ENCODE measurements at regions not wholly inside any gene's neighbourhood (a gene's known extent, or its start where the extent isn't known, plus 50 kb on each side); places are given as distances from the start of the nearest gene placed in this dataset.

GRCh38 chrX:121258545-121258944 lies 211.1 kb downstream of the GLUD2 start:
- no peaks in the 10 kb centered on the region for H4K20me1 ChIP-seq (ENCODE audit: insufficient read depth, low read length)
- H3K9ac ChIP-seq (ENCODE audit: low read depth, low read length), result no peak overlapping the region
- no peak overlapping the region for H2AFZ ChIP-seq (ENCODE audit: low read depth, low read length)
- H3K36me3 ChIP-seq (ENCODE audit: insufficient read depth, low read length), result no peaks in the 10 kb centered on the region
- DNase-seq (no peak), ATAC-seq (ENCODE audit: insufficient read depth, low read depth) (no peak)
- TF ChIP-seq EZH2 (IDR thresholded peaks at IDR 0.05; ENCODE audit: borderline replicate concordance, low read depth, low read length, severe bottlenecking) (no peak), CTCF (IDR thresholded peaks at IDR 0.05; ENCODE audit: borderline replicate concordance, extremely low read depth, low read length, poor library complexity, severe bottlenecking) (no peak)
- no peaks in the 10 kb centered on the region for H3K27me3 ChIP-seq (ENCODE audit: insufficient read depth, low read length, poor library complexity)
- H3K4me1 ChIP-seq (ENCODE audit: insufficient read depth, low read length), result no peaks in the 10 kb centered on the region
- no peaks in the 10 kb centered on the region for H3K79me2 ChIP-seq (ENCODE audit: insufficient read depth, low read length)
- no peak overlapping the region for H3K27ac ChIP-seq (ENCODE audit: low read length)
- H3K4me3 ChIP-seq (ENCODE audit: low read depth in 1 of 2, low read length in 2 of 2), result no peak overlapping the region
- no peaks in the 10 kb centered on the region for H3K9me3 ChIP-seq (ENCODE audit: insufficient read depth, low read length, severe bottlenecking)
- no peak overlapping the region for H3K4me2 ChIP-seq (ENCODE audit: insufficient read depth, low read length)

- Histone ChIP-seq H3K9ac (ENCODE audit: low read depth, low read length) (no peak overlapping the region), H3K4me3 (ENCODE audit: low read depth in 1 of 2, low read length in 2 of 2) (no peak overlapping the region), H3K79me2 (ENCODE audit: insufficient read depth, low read length) (no peaks in the 10 kb centered on the region), H3K36me3 (ENCODE audit: insufficient read depth, low read length) (no peaks in the 10 kb centered on the region), H4K20me1 (ENCODE audit: insufficient read depth, low read length) (no peaks in the 10 kb centered on the region), H3K4me1 (ENCODE audit: insufficient read depth, low read length) (no peaks in the 10 kb centered on the region), H3K27ac (ENCODE audit: low read length) (no peak overlapping the region), H3K4me2 (ENCODE audit: insufficient read depth, low read length) (no peak overlapping the region), H3K27me3 (ENCODE audit: insufficient read depth, low read length, poor library complexity) (no peaks in the 10 kb centered on the region), H3K9me3 (ENCODE audit: insufficient read depth, low read length, severe bottlenecking) (no peaks in the 10 kb centered on the region), H2AFZ (ENCODE audit: low read depth, low read length) (no peak overlapping the region)
- DNase-seq (no peak), ATAC-seq (ENCODE audit: insufficient read depth, low read depth) (no peak)
- TF ChIP-seq CTCF (IDR thresholded peaks at IDR 0.05; ENCODE audit: borderline replicate concordance, extremely low read depth, low read length, poor library complexity, severe bottlenecking), result no peak
- no peak for TF ChIP-seq EZH2 (IDR thresholded peaks at IDR 0.05; ENCODE audit: borderline replicate concordance, low read depth, low read length, severe bottlenecking)
Observed at GRCh38 chrX:121259170-121259569, 211.8 kb downstream of the GLUD2 start.

GRCh38 chrX:121260596-121261240 lies 213.3 kb downstream of the GLUD2 start:
- no peaks in the 10 kb centered on the region for H3K4me1 ChIP-seq (ENCODE audit: insufficient read depth, low read length)
- no peak for DNase-seq
- no peak for ATAC-seq (ENCODE audit: insufficient read depth, low read depth)
- H2AFZ ChIP-seq (ENCODE audit: low read depth, low read length), result no peak overlapping the region
- H3K79me2 ChIP-seq (ENCODE audit: insufficient read depth, low read length), result no peaks in the 10 kb centered on the region
- H3K27ac ChIP-seq (ENCODE audit: low read length), result no peak overlapping the region
- no peaks in the 10 kb centered on the region for H4K20me1 ChIP-seq (ENCODE audit: insufficient read depth, low read length)
- no peaks in the 10 kb centered on the region for H3K27me3 ChIP-seq (ENCODE audit: insufficient read depth, low read length, poor library complexity)
- H3K4me2 ChIP-seq (ENCODE audit: insufficient read depth, low read length), result no peak overlapping the region
- H3K9ac ChIP-seq (ENCODE audit: low read depth, low read length), result no peak overlapping the region
- no peak overlapping the region for H3K4me3 ChIP-seq (ENCODE audit: low read depth in 1 of 2, low read length in 2 of 2)
- H3K9me3 ChIP-seq (ENCODE audit: insufficient read depth, low read length, severe bottlenecking), result no peaks in the 10 kb centered on the region
- TF ChIP-seq CTCF (IDR thresholded peaks at IDR 0.05; ENCODE audit: borderline replicate concordance, extremely low read depth, low read length, poor library complexity, severe bottlenecking), result no peak
- no peak for TF ChIP-seq EZH2 (IDR thresholded peaks at IDR 0.05; ENCODE audit: borderline replicate concordance, low read depth, low read length, severe bottlenecking)
- no peaks in the 10 kb centered on the region for H3K36me3 ChIP-seq (ENCODE audit: insufficient read depth, low read length)

All from DND-41 (cell line).